22Rv1 (cell line): ENCODE measurements at regions not wholly inside any gene's neighbourhood (a gene's known extent, or its start where the extent isn't known, plus 50 kb on each side); places are given as distances from the start of the nearest gene placed in this dataset.

ENCODE experiments used
- ZFX ChIP-seq: fragments of 450-650 bp; IDR thresholded peaks from 2 replicates; pipeline ENCODE4 v1.6.1; 2017; ENCODE audit warnings: antibody characterized with exemption, borderline replicate concordance
- TF ChIP-seq, protein P1 (sequence below): fragments of 450-650 bp; IDR thresholded peaks from 2 replicates; pipeline ENCODE4 v1.5.1; 2017; ENCODE audit warnings: mild to moderate bottlenecking

DNA sequence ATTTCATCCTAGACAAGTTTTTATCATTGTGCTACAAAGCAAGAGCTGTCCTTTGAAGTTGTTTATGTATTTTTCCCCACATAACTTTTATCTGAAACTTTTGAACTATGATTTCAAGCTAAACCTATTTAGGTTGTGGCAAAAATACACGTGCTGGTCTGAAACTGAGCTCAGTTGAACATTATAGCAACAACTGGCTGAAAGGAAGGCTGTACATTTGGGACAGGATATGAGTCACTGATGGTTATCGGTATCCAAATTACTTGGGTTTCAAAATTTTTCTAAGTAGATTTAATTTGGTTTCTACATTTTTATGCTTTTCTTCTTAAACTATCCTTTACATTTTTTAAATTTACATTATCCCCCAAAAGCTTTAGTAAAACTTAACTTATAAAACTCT lies 627.3 kb upstream of the NUDT12 start:
- TF ChIP-seq, protein P1, sequence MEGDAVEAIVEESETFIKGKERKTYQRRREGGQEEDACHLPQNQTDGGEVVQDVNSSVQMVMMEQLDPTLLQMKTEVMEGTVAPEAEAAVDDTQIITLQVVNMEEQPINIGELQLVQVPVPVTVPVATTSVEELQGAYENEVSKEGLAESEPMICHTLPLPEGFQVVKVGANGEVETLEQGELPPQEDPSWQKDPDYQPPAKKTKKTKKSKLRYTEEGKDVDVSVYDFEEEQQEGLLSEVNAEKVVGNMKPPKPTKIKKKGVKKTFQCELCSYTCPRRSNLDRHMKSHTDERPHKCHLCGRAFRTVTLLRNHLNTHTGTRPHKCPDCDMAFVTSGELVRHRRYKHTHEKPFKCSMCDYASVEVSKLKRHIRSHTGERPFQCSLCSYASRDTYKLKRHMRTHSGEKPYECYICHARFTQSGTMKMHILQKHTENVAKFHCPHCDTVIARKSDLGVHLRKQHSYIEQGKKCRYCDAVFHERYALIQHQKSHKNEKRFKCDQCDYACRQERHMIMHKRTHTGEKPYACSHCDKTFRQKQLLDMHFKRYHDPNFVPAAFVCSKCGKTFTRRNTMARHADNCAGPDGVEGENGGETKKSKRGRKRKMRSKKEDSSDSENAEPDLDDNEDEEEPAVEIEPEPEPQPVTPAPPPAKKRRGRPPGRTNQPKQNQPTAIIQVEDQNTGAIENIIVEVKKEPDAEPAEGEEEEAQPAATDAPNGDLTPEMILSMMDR = no peak
- TF ChIP-seq ZFX = no peak
